H1 (cell line): ENCODE measurements at regions not wholly inside any gene's neighbourhood (a gene's known extent, or its start where the extent isn't known, plus 50 kb on each side); places are given as distances from the start of the nearest gene placed in this dataset.

ENCODE experiments used
- CEBPB ChIP-seq: IDR thresholded peaks from 2 replicates; pipeline ENCODE4 v1.6.1; 2012; ENCODE audit warnings: low read depth, low read length
- CHD1 ChIP-seq: IDR thresholded peaks from 2 replicates; pipeline ENCODE4 v1.6.1; 2012; ENCODE audit warnings: low read depth, low read length, improper control_type of control experiment
- E2F6 ChIP-seq: IDR thresholded peaks from 2 replicates; pipeline ENCODE4 v1.6.1; 2012; ENCODE audit warnings: inconsistent platforms
- NANOG ChIP-seq: IDR thresholded peaks from 2 replicates; pipeline ENCODE4 v1.6.1; 2011; ENCODE audit warnings: low read length, low read depth, mild to moderate bottlenecking, inconsistent platforms; ENCODE audit not compliant: insufficient read depth, poor library complexity, severe bottlenecking
- TCF12 ChIP-seq: IDR thresholded peaks from 2 replicates; pipeline ENCODE4 v1.6.1; 2011; ENCODE audit warnings: low read depth, mild to moderate bottlenecking, low read length
- TEAD4 ChIP-seq: IDR thresholded peaks from 2 replicates; pipeline ENCODE4 v1.6.1; 2012; ENCODE audit warnings: low read depth, low read length, inconsistent platforms, mixed read lengths

- TF ChIP-seq E2F6 (no peak), NANOG (no peak), CEBPB (no peak), TEAD4 (no peak), CHD1 (no peak), TCF12 (no peak)
These were observed 1890.1 kb upstream of the WWC1 start (continued) for GRCh38 chr5:166401391-166401790.
